GM10248 (cell line): ENCODE measurements at regions not wholly inside any gene's neighbourhood (a gene's known extent, or its start where the extent isn't known, plus 50 kb on each side); places are given as distances from the start of the nearest gene placed in this dataset.

Experiments
- CTCF ChIA-PET: fragments of 300-600 bp; sonication (Branson Sonifier 250); formaldehyde crosslinking; extraction: SDS; loops from one replicate; lab custom pipeline; 2021; ENCODE audit warnings: antibody characterized with exemption; lab: Yijun Ruan, JAX
- POLR2A ChIA-PET: fragments of 350-650 bp; sonication (Branson Sonifier 250); formaldehyde crosslinking; extraction: SDS; loops from one replicate; lab custom pipeline; 2020; ENCODE audit warnings: antibody characterized with exemption; lab: Yijun Ruan, JAX
- DNase-seq: peaks from one replicate; pipeline ENCODE4 v3.0.0; 2012; ENCODE audit errors: extremely low spot score
- TF ChIP-seq, protein P1 (sequence below): IDR thresholded peaks from 2 replicates; pipeline ENCODE4 v1.5.1; 2012; ENCODE audit warnings: mild to moderate bottlenecking, low read depth; ENCODE audit errors: extremely low read depth, missing control alignments, control extremely low read depth

DNA sequence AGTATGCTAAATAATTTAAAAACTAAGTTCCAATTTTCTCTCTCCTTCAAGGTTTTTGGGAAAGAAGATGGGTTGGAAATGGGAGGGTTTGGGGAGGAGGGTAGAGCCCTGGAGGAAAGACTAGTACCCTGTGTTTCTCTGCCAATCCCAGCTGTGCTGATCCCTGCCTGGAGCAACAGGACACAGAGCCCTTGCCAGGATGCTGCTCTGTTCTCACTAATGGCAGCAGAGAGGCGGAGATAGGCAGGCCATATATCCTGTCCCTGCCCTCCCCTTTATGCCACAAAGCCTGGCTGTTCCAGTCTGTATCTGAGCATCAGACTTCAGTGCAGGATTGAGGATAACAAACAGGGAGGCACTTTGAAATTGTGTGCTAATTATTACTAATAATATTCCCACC, 99.0 kb downstream of the C12orf75 start:
- TF ChIP-seq, protein P1, sequence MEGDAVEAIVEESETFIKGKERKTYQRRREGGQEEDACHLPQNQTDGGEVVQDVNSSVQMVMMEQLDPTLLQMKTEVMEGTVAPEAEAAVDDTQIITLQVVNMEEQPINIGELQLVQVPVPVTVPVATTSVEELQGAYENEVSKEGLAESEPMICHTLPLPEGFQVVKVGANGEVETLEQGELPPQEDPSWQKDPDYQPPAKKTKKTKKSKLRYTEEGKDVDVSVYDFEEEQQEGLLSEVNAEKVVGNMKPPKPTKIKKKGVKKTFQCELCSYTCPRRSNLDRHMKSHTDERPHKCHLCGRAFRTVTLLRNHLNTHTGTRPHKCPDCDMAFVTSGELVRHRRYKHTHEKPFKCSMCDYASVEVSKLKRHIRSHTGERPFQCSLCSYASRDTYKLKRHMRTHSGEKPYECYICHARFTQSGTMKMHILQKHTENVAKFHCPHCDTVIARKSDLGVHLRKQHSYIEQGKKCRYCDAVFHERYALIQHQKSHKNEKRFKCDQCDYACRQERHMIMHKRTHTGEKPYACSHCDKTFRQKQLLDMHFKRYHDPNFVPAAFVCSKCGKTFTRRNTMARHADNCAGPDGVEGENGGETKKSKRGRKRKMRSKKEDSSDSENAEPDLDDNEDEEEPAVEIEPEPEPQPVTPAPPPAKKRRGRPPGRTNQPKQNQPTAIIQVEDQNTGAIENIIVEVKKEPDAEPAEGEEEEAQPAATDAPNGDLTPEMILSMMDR, result no peak
- ChIA-PET POLR2A (no interaction called here), CTCF (interaction anchor here (3.6 kb wide), 1 partner anchor 9 kb away, joined by 25 read pairs; no protein-coding TSS in a partner anchor)
- no peak for DNase-seq

DNA sequence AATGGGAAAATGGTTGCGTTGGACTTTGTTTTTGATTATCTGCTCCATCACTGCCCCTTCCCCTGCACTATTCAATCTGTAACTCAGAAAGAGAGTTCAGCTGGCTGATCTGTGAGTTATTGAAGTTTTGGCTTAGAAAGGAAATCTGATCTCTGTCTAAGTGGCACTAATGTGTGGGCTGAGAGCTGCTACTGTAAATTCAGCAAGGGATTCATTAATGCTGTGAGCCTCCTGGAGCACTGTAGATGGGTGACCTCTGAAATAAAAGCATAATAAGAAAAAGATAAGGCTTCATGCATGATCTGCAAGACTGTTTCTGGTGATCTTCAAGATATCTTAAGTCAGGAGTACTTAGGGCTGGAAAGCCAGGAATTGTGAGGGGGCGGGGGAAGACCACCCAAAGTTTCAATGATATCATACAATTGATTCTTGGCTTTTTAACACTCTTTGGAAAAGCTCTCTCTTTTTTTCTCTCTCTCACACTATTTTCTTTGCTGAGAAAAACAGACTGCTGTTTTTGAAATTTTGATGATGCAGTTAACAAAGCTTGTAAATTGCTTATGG, 101.1 kb downstream of the C12orf75 start:
- ChIA-PET POLR2A (no interaction called here), CTCF (interaction anchor here (1.0 to 3.6 kb wide), 2 partner anchors 11 to 792 kb away, joined by 3 to 25 read pairs; no protein-coding TSS in a partner anchor)
- DNase-seq, result no peak
- TF ChIP-seq, protein P1, result no peak

DNA sequence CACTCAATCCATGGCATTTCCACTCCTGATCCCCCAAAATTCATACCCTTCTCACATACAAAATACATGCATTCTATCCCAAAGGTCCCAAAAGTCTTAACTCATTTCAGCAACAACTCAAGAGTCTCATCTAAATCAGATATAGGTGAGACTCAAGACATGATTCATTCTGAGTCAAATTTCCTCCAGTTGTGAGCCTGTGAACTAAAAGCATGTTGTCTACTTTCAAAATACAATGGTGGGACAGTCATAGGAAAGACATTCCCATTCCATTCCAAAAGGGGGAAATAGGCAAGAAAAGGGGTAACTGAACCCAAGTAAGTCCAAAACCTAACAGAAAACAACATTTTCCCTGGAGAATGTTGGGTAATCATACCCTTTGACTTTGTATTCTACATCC, 103.3 kb downstream of the C12orf75 start:
- ChIA-PET CTCF (no interaction called here), POLR2A (no interaction called here)
- TF ChIP-seq, protein P1, result no peak
- no peak for DNase-seq

DNA sequence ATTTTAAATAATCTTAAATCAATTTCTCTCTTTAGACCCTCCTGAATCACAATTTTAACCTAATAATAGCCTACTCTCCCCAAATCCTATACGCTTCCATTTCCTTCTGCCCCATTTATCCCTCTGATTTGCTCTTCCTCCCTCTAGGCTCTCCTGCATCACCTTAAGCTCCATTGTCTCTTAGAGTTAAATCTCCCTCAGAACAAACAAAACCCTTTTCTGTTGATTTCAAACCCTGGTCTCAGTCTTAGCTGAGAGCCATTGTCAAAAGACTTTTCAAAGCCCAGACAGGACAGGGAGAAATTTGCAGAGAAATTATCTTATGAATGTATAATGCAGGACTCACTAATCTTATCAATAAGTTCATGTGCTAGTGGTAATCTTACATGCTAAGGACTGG, 106.1 kb downstream of the C12orf75 start:
- CTCF ChIA-PET, result no interaction called here
- TF ChIP-seq, protein P1, result no peak
- POLR2A ChIA-PET, result no interaction called here
- DNase-seq, result no peak

DNA sequence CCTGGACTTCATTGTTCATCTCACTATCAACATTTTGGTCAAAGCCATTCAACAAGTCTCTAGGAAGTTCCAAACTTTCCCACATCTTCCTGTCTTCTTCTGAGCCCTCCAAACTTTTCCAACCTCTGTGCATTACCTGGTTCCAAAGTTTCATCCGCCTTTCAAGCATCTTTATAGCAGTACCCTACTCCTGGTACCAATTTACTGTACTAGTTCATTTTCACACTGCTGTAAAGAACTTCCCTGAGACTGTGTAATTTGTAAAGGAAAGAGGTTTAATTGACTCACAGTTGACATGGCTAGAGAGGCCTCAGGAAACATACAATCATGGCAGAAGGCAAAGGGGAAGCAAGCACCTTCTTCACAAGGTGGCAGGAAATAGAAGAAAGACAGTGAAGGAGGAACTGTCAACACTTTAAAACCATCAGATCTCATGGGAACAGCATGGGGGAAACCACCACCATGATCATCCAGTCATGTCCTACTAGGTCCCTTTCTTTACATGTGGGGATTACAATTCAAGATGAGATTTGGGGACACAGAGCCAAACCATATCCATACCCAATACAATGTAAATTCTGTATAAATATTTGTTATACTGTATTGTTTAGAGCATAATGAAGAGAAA, 109.7 kb downstream of the C12orf75 start:
- POLR2A ChIA-PET, result no interaction called here

DNA sequence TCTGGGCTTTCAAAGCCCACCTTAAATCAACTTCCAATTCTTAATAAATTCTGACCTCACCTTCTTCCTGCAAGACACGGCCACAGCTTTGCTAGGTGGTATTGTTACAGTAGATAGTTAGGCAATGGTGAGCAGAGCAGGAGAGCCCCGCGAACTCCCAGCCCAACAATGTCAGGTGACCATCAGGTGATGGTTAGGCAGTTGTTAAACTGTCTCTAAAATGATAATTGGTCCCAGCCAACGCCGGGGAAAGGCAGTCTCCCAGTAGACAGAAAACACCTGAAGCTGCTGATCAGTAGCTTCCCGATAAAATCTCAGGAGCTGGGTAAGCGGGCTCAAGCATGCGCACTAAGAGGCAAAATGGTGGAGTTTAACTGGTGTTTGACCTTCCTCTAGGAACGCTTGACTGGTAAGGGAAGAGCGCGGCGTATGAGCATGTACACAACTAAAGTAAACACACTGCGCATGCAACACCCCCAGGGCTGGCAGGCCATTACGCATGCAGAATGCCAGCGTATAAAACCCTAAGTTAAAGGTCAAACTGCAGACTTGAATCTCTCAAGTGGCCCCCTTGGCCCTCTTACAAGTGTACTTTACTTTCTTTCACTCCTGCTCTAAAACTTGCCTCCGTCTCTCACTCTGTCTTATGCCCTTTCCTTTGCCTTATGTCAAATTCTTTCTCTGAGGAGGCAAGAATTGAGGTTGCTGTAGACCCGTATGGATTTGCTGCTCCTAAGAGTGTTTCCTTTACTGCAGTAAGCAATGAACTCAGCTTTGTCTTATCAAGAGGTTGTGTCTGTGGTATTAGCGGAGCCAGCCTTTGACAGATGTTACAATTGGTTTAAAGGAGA, 113.5 kb downstream of the C12orf75 start:
- DNase-seq, result no peak
- CTCF ChIA-PET, result no interaction called here
- TF ChIP-seq, protein P1, result no peak
- POLR2A ChIA-PET, result no interaction called here

More for the DNA sequence above, 109.7 kb downstream of the C12orf75 start:
- CTCF ChIA-PET, result no interaction called here
- TF ChIP-seq, protein P1, result no peak
- no peak for DNase-seq
